HTR-8/SVneo (cell line): ENCODE measurements at regions not wholly inside any gene's neighbourhood (a gene's known extent, or its start where the extent isn't known, plus 50 kb on each side); places are given as distances from the start of the nearest gene placed in this dataset.

Experiments
- DNase-seq: peaks from one replicate; pipeline ENCODE4 v3.0.0; 2011; ENCODE audit warnings: low spot score, mixed read lengths; ENCODE audit not compliant: insufficient read length
- FAIRE-seq: peaks from 2 replicates; lab custom pipeline; 2011; peaks lifted over from hg19 to GRCh38; lab: Jason Lieb, UNC

- no peak for DNase-seq
- no peak for FAIRE-seq
Measured at GRCh38 chr5:89279391-89280036, 396.5 kb upstream of the MEF2C start.

DNA sequence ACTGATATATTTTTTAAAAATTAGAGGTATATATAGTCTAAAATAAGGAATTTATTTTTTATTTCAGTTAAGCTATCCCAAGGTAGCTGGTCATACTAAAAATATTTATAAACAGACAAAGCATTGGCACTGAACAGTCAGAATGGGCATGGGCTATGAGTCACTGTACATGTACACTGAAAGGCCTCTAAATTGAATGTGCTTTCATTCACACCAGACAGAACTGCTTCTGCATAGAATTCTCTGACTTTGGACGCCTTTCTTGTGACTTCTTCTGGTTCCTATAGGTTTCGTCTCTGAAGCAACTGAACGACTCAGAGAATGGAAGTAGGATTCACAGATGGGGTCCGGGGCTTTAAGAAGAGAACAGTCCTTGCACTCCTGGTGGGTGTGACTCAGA is 394.8 kb upstream of the MEF2C start:
- FAIRE-seq: no peak
- no peak for DNase-seq

GRCh38 chr5:89276566-89277305 is 393.8 kb upstream of the MEF2C start:
- FAIRE-seq (no peak), DNase-seq (no peak)

DNA sequence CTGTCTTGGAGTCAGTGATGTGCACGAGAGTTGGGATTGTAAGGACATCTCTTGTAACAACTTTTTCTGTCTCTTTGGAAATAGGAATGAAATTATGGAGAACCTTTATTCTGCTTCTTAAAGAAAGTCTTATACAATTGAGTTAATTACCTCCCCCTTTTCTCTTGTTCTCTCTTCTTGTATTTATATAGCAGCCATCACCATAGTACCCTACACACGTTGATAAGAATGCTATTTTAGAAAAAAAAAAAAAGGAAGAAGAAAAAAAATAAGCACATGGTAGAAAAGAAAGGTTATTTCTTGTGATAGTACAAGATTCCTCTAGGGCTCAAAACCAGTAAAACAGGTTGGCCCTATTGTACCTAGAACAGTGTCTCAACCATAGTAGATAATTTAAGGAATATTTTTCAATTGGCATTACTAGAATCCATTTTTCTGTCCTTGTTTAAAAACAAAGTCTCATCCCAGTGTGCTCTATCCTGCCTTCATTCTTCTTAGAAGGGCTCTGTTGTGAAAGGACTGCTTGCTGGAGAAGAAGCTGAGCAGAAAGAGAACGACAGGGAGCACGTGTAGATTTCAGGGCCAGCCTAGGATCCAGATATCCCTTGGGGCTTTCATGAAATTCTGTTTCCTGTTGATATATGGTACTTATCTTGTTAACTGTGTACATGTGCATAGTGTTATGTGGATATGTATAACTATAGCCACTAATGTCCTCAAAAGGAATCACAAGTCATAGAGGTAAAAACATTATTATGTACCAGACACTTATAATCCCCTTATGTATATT is 392.3 kb upstream of the MEF2C start:
- DNase-seq (no peak), FAIRE-seq (no peak)

DNA sequence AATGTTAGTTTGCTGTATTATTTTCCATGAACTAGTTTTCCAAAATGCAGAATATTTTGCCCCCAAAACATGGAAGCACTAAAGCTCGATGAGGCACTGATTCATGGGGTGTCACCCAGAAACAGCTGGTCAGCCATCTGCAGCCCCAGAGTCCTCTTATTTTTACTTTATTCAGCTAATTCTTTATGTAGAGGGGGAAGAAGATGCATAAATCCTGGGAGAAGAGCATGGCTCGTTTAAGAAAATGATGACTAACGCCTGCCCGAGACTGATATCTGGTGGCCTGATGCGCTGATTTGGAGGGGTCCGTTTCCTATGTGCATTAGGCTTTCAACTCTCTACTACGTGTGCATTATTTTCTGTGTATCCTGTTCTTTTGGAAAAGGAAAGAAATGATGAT is 390.3 kb upstream of the MEF2C start:
- FAIRE-seq (no peak), DNase-seq (no peak)

DNA sequence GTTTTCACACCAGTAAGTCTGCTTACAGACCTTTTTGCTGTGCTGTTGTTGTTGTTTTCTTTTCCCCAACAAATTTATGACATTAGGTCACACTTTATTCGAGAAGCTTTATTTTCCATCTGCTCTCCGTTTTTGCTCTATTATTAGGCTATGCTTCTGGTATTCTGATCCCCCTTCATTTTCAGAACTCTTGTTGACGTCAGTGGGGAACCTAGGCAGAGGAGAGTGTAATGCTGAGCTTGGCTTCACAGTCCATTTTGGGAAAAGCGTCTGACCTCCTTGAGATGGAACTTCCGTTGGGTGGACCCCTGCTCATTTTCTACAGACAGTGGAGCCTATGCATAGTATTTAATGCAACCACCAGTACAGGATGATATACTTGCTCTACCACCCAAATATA is 387.9 kb upstream of the MEF2C start:
- FAIRE-seq (no peak), DNase-seq (no peak)

GRCh38 chr5:89269721-89270120 is 386.7 kb upstream of the MEF2C start:
- FAIRE-seq (no peak), DNase-seq (no peak)

DNA sequence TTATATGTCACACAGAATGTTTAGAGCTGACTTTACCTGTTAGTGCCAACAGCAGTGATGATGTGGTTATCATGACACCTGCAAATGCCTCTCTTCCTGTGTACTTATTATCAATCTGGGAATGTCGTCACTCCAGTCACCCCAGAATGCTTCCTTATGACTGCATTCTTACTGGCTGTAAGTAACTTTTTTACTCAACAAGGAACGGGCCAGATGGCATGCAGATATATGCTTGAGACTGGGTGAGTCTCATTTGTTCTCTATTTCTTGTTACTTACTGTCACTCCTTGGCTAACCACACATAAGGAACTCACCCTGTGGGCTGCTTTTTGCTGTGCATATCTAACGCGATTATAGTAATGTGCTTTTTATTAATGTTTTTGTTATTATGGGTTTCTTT is 385.5 kb upstream of the MEF2C start:
- FAIRE-seq (no peak), DNase-seq (no peak)

DNA sequence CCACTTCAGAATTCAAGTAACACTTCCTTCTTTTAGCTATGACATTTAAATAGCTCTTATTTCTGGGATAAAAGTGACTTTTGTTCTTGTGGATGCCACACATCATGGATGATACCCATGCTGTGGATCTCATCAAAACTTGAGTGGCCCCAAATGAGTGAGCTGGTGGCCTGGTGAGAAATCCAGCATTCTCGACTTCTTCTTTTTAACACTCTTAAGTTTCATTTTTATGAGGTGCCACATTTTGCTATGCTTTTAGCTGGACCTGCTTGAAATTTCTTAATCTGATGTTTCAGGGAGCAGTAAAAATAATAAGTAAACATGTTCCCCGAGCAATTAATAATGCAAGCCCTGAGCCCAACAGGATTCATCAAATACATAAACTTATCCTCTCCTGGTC is 384.8 kb upstream of the MEF2C start:
- no peak for FAIRE-seq
- no peak for DNase-seq

- FAIRE-seq: no peak
- DNase-seq: no peak
Measured at GRCh38 chr5:89265511-89266179, 382.7 kb upstream of the MEF2C start.

GRCh38 chr5:89263846-89264245 is 380.9 kb upstream of the MEF2C start:
- FAIRE-seq (no peak), DNase-seq (no peak)

- FAIRE-seq (no peak), DNase-seq (no peak)
Measured at GRCh38 chr5:89262030-89262429, 379.0 kb upstream of the MEF2C start.

- FAIRE-seq: no peak
Measured at GRCh38 chr5:89260254-89260653, 377.3 kb upstream of the MEF2C start.

GRCh38 chr5:89255845-89256463 is 373.0 kb upstream of the MEF2C start:
- no peak for FAIRE-seq
- no peak for DNase-seq

More at GRCh38 chr5:89260254-89260653, 377.3 kb upstream of the MEF2C start:
- no peak for DNase-seq

DNA sequence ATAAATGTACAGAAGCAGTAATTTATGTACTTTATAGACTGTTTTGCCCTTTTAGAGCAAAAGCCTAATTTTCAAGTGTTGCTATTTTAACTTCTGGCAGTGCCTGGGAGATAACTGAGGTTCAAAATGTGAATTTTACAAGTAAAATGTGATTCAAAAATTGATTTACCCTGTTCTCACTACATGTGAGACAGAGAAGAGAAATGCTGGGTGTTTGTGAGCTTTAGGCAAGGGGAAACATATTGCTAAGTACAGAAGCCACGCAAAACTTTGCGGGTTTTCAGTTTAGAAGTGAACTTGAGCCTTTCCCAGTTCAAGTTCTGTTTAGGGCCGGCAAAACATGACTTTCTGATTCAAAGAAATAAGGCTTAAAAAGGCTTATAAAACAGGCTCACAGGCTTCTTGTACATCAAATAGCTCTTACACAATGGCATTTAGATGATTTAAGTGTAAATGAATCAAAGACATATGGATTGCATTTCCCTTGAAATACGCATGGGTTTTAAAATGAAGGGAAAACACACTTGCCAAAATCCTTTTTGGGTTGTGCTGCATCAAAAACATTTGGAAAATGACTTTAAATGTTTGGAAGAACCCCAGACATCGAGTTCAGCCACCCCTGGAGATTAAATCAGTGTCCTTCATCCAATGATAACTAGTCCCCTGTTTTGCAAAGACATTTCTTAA is 370.8 kb upstream of the MEF2C start:
- FAIRE-seq: no peak
- no peak for DNase-seq

- DNase-seq (no peak), FAIRE-seq (no peak)
Measured at GRCh38 chr5:89246864-89247263, 363.9 kb upstream of the MEF2C start.

DNA sequence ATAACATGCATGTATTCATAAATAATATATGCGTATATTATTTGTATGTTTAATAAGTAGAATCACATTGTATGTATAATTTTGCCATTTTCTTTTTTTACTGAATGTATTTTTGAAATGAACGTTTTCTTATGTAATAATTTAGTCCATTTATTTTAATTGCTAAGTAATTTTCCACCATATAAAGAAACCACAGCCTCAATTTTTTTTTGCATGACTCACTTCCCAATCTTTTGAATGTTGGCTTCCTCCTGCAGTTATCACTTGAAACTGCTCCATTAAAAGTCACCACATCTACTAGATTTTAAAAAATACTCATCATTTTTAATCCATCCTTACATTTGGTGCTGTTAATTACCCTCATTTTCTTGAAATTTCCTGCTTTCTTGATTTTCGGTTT is 363.3 kb upstream of the MEF2C start:
- DNase-seq (no peak), FAIRE-seq (no peak)

DNA sequence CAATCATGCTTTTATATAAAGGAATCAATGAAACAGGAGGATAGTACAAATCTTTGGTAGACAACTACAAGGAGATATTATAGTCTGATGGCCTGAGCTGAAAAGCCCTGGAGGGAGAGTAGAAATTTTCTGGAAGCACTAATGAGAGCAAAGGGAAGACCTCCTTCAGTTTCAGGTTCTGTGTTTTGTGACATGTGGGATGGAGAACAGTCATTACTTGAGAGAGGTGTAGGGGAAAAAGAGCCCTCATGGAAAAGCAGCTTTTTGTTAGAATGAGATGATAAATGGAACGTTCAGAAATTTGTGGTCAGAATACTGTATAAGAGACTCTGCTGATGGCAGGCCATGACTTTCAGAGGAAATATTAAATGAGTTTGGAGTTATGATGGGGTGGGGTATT is 360.6 kb upstream of the MEF2C start:
- DNase-seq (no peak), FAIRE-seq (no peak)

- no peak for FAIRE-seq
- no peak for DNase-seq
Measured at GRCh38 chr5:89241186-89241585, 358.2 kb upstream of the MEF2C start.

DNA sequence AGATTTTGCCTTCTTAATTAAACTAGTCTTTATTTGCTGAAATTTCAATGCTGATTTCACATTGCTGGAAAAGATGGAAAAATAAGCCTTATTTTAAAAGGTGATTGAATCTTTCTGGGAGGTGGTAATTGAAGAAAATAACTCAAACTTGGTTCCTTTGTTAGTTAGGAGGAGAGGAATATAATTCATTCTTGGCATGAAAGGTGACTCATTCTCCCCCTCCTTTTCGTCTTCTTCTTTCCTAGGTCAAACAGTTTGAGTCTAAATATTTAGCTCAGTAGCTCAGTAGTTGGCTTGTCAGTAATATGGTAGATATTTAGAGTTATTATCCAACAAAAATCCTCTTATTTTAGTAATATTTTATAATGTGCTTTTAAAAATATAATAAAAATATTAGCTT is 353.9 kb upstream of the MEF2C start:
- no peak for FAIRE-seq
- no peak for DNase-seq
